ENCODE measurements at regions not wholly inside any gene's neighbourhood (a gene's known extent, or its start where the extent isn't known, plus 50 kb on each side); places are given as distances from the start of the nearest gene placed in this dataset.

GRCh38 chr2:195408811-195409210 lies 248.2 kb upstream of the SLC39A10 start:
- Histone ChIP-seq H4K91ac (ENCODE audit: low read length) (no peak overlapping the region), H3K4me3 (ENCODE audit: insufficient read depth in 1 of 2, low read depth in 1 of 2, low read length in 2 of 2) (no peak overlapping the region), H3K4me2 (ENCODE audit: low read length, poor library complexity, severe bottlenecking) (no peak overlapping the region), H2AK5ac (ENCODE audit: low read length, severe bottlenecking) (no peak overlapping the region), H3K18ac (ENCODE audit: low read depth in 1 of 2, low read length in 2 of 2) (no peak overlapping the region), H3K79me1 (replicated peaks; ENCODE audit: low read length, poor library complexity, severe bottlenecking) (no peaks in the 10 kb centered on the region), H2BK120ac (ENCODE audit: low read depth, low read length) (no peak overlapping the region), H3K27ac (ENCODE audit: low read length, poor library complexity, severe bottlenecking) (no peak overlapping the region), H3K9ac (ENCODE audit: low read length) (no peak overlapping the region), H2AFZ (ENCODE audit: low read depth, low read length) (no peak overlapping the region), H2BK15ac (ENCODE audit: low read depth, poor library complexity, severe bottlenecking) (no peak overlapping the region), H3K36me3 (ENCODE audit: control insufficient read depth in 1 of 2, insufficient read depth in 2 of 2, low read depth in 1 of 2, low read length in 2 of 2) (no peaks in the 10 kb centered on the region), H2BK5ac (ENCODE audit: low read depth, low read length, poor library complexity, severe bottlenecking) (no peak overlapping the region), H3K4me1 (ENCODE audit: control insufficient read depth, insufficient read depth, low read depth, low read length) (no peaks in the 10 kb centered on the region), H2BK12ac (ENCODE audit: low read length in 2 of 2) (no peak overlapping the region), H3K27me3 (ENCODE audit: control insufficient read depth in 1 of 2, insufficient read depth in 1 of 2, low read length in 2 of 2) (no peaks in the 10 kb centered on the region), H3K9me3 (ENCODE audit: control insufficient read depth, low read length) (no peaks in the 10 kb centered on the region), H3K23ac (ENCODE audit: low read length in 2 of 2) (no peak overlapping the region), H4K8ac (ENCODE audit: low read length) (no peak overlapping the region), H3K14ac (ENCODE audit: low read length in 2 of 2) (no peak overlapping the region), H3K4ac (ENCODE audit: low read depth in 1 of 2, low read length in 2 of 2) (no peak overlapping the region)
- 83% methylated on average over 1 of the region's 1 CpG for WGBS
- no peak for DNase-seq

DNA sequence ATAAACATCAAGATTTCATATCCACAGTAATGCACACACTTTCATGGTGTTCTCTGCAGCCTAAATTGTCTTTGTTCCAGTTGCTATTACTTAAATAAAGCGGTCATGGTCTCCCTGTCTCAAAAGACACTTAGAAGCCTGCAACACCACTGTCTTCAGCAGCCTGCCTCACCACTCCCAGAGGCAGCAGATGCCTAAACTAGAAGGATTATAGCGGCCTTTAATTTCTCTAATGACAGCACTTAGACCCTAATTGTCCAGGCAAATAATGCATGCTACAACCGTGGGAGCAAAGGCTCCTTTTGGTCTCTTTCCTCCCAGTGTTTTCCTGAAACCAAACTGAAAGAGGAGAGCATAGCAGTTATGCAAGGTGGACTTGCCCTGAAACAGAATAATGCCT lies 248.8 kb upstream of the SLC39A10 start:
- Histone ChIP-seq H3K4ac (ENCODE audit: low read depth in 1 of 2, low read length in 2 of 2) (no peak overlapping the region), H3K79me1 (replicated peaks; ENCODE audit: low read length, poor library complexity, severe bottlenecking) (no peaks in the 10 kb centered on the region), H3K4me1 (ENCODE audit: control insufficient read depth, insufficient read depth, low read depth, low read length) (no peaks in the 10 kb centered on the region), H3K9ac (ENCODE audit: low read length) (no peak overlapping the region), H2BK15ac (ENCODE audit: low read depth, poor library complexity, severe bottlenecking) (no peak overlapping the region), H3K23ac (ENCODE audit: low read length in 2 of 2) (no peak overlapping the region), H4K91ac (ENCODE audit: low read length) (no peak overlapping the region), H2AK5ac (ENCODE audit: low read length, severe bottlenecking) (peak overlapping the region; percentile 19), H3K18ac (ENCODE audit: low read depth in 1 of 2, low read length in 2 of 2) (no peak overlapping the region), H3K4me2 (ENCODE audit: low read length, poor library complexity, severe bottlenecking) (no peak overlapping the region), H2BK5ac (ENCODE audit: low read depth, low read length, poor library complexity, severe bottlenecking) (no peak overlapping the region), H2BK120ac (ENCODE audit: low read depth, low read length) (no peak overlapping the region), H3K27me3 (ENCODE audit: control insufficient read depth in 1 of 2, insufficient read depth in 1 of 2, low read length in 2 of 2) (no peaks in the 10 kb centered on the region), H3K36me3 (ENCODE audit: control insufficient read depth in 1 of 2, insufficient read depth in 2 of 2, low read depth in 1 of 2, low read length in 2 of 2) (no peaks in the 10 kb centered on the region), H3K9me3 (ENCODE audit: control insufficient read depth, low read length) (no peaks in the 10 kb centered on the region), H3K14ac (ENCODE audit: low read length in 2 of 2) (no peak overlapping the region), H2BK12ac (ENCODE audit: low read length in 2 of 2) (no peak overlapping the region), H3K27ac (ENCODE audit: low read length, poor library complexity, severe bottlenecking) (no peak overlapping the region), H2AFZ (ENCODE audit: low read depth, low read length) (no peak overlapping the region), H3K4me3 (ENCODE audit: insufficient read depth in 1 of 2, low read depth in 1 of 2, low read length in 2 of 2) (no peak overlapping the region), H4K8ac (ENCODE audit: low read length) (no peak overlapping the region)
- DNase-seq, result no peak
- 59% methylated on average over 3 of the region's 3 CpGs for WGBS

DNA sequence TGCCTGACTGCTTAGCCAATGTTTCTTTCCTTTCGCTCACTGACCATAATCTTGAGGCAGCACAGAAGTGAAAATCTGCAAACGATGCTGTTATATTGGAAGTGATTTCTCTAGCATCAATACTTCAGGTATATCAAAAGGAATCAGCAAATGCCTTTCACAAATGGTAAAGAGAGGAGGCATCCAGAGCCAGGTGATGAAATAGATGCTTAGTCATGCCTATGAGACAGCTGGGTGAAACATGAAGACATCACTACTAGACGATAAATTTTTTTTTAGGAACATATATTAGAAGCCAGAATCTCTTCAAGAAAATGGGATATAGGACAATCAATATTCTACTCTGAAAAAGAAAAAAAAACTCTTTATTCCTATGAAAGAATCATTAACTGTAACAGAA lies 249.2 kb upstream of the SLC39A10 start:
- no peak overlapping the region for H3K4ac ChIP-seq (ENCODE audit: low read depth in 1 of 2, low read length in 2 of 2)
- WGBS, result 90% methylated on average over 2 of the region's 3 CpGs

GRCh38 chr2:195406886-195407603 lies 250.0 kb upstream of the SLC39A10 start:
- no peaks in the 10 kb centered on the region for H3K27me3 ChIP-seq (ENCODE audit: control insufficient read depth in 1 of 2, insufficient read depth in 1 of 2, low read length in 2 of 2)
- peak overlapping the region in 1 of 2 experiments; percentile 11 for H3K18ac ChIP-seq (ENCODE audit: low read depth in 1 of 2, low read length in 2 of 2)
- no peak overlapping the region for H2BK120ac ChIP-seq (ENCODE audit: low read depth, low read length)
- H3K4ac ChIP-seq (ENCODE audit: low read depth in 1 of 2, low read length in 2 of 2), result no peak overlapping the region
- H3K9ac ChIP-seq (ENCODE audit: low read length), result no peak overlapping the region
- no peak overlapping the region for H3K27ac ChIP-seq (ENCODE audit: low read length, poor library complexity, severe bottlenecking)
- H3K14ac ChIP-seq (ENCODE audit: low read length in 2 of 2), result no peak overlapping the region
- no peak overlapping the region for H3K4me3 ChIP-seq (ENCODE audit: insufficient read depth in 1 of 2, low read depth in 1 of 2, low read length in 2 of 2)
- H2AFZ ChIP-seq (ENCODE audit: low read depth, low read length), result no peak overlapping the region
- no peak overlapping the region for H2AK5ac ChIP-seq (ENCODE audit: low read length, severe bottlenecking)
- H3K4me1 ChIP-seq (ENCODE audit: control insufficient read depth, insufficient read depth, low read depth, low read length), result no peaks in the 10 kb centered on the region
- H4K8ac ChIP-seq (ENCODE audit: low read length), result no peak overlapping the region
- H3K23ac ChIP-seq (ENCODE audit: low read length in 2 of 2), result no peak overlapping the region
- H2BK15ac ChIP-seq (ENCODE audit: low read depth, poor library complexity, severe bottlenecking), result no peak overlapping the region
- no peak overlapping the region for H2BK12ac ChIP-seq (ENCODE audit: low read length in 2 of 2)
- 91% methylated on average over 11 of the region's 13 CpGs for WGBS
- H3K79me1 ChIP-seq (replicated peaks; ENCODE audit: low read length, poor library complexity, severe bottlenecking), result no peaks in the 10 kb centered on the region
- H4K91ac ChIP-seq (ENCODE audit: low read length), result no peak overlapping the region
- DNase-seq, result no peak
- no peak overlapping the region for H2BK5ac ChIP-seq (ENCODE audit: low read depth, low read length, poor library complexity, severe bottlenecking)
- no peaks in the 10 kb centered on the region for H3K36me3 ChIP-seq (ENCODE audit: control insufficient read depth in 1 of 2, insufficient read depth in 2 of 2, low read depth in 1 of 2, low read length in 2 of 2)
- no peak overlapping the region for H3K4me2 ChIP-seq (ENCODE audit: low read length, poor library complexity, severe bottlenecking)
- no peaks in the 10 kb centered on the region for H3K9me3 ChIP-seq (ENCODE audit: control insufficient read depth, low read length)

More for the DNA sequence above, 249.2 kb upstream of the SLC39A10 start:
- Histone ChIP-seq H3K18ac (ENCODE audit: low read depth in 1 of 2, low read length in 2 of 2) (no peak overlapping the region), H4K91ac (ENCODE audit: low read length) (no peak overlapping the region), H2BK12ac (ENCODE audit: low read length in 2 of 2) (no peak overlapping the region), H3K4me2 (ENCODE audit: low read length, poor library complexity, severe bottlenecking) (no peak overlapping the region), H3K27ac (ENCODE audit: low read length, poor library complexity, severe bottlenecking) (no peak overlapping the region), H3K4me1 (ENCODE audit: control insufficient read depth, insufficient read depth, low read depth, low read length) (no peaks in the 10 kb centered on the region), H3K79me1 (replicated peaks; ENCODE audit: low read length, poor library complexity, severe bottlenecking) (no peaks in the 10 kb centered on the region), H2AK5ac (ENCODE audit: low read length, severe bottlenecking) (no peak overlapping the region), H3K36me3 (ENCODE audit: control insufficient read depth in 1 of 2, insufficient read depth in 2 of 2, low read depth in 1 of 2, low read length in 2 of 2) (no peaks in the 10 kb centered on the region), H2AFZ (ENCODE audit: low read depth, low read length) (no peak overlapping the region), H2BK5ac (ENCODE audit: low read depth, low read length, poor library complexity, severe bottlenecking) (no peak overlapping the region), H3K23ac (ENCODE audit: low read length in 2 of 2) (no peak overlapping the region), H3K4me3 (ENCODE audit: insufficient read depth in 1 of 2, low read depth in 1 of 2, low read length in 2 of 2) (no peak overlapping the region), H2BK120ac (ENCODE audit: low read depth, low read length) (no peak overlapping the region), H3K14ac (ENCODE audit: low read length in 2 of 2) (no peak overlapping the region), H4K8ac (ENCODE audit: low read length) (no peak overlapping the region), H3K9ac (ENCODE audit: low read length) (no peak overlapping the region), H3K27me3 (ENCODE audit: control insufficient read depth in 1 of 2, insufficient read depth in 1 of 2, low read length in 2 of 2) (no peaks in the 10 kb centered on the region), H2BK15ac (ENCODE audit: low read depth, poor library complexity, severe bottlenecking) (no peak overlapping the region), H3K9me3 (ENCODE audit: control insufficient read depth, low read length) (no peaks in the 10 kb centered on the region)
- DNase-seq, result peak; percentile 15
